IMR-90 (cell line): ENCODE measurements at regions not wholly inside any gene's neighbourhood (a gene's known extent, or its start where the extent isn't known, plus 50 kb on each side); places are given as distances from the start of the nearest gene placed in this dataset.

Experiments
- ATAC-seq: fragments of 200-7000 bp; cut with Tn5 transposase; 2 replicates; pipeline ENCODE4 v1.9.1; 2020; ENCODE audit warnings: low read depth, mild to moderate bottlenecking, moderate library complexity
- BruUV-seq: library from RNA; stranded (reverse); fragments of 400-500 nt; replicated peaks from 2 replicates; lab custom pipeline; 2021; lab: Mats Ljungman, UMichigan
- CTCF ChIA-PET: fragments of 300-600 bp; formaldehyde crosslinking; extraction: SDS; loops from one replicate; lab custom pipeline; 2021; ENCODE audit warnings: antibody characterized with exemption; lab: Yijun Ruan, JAX
- POLR2A ChIA-PET: fragments of 300-600 bp; sonication (Branson Sonifier 250); formaldehyde crosslinking; loops from one replicate; lab custom pipeline; 2022; ENCODE audit warnings: antibody characterized with exemption; ENCODE audit not compliant: unreplicated experiment; lab: Charles Lee
- DNase-seq: peaks from one replicate; pipeline ENCODE4 v3.0.0; 2013
- H2AFZ ChIP-seq: replicated peaks from 2 replicates; pipeline ENCODE3; 2013; ENCODE audit warnings: low read length, mild to moderate bottlenecking; ENCODE audit not compliant: poor library complexity
- H2AK5ac ChIP-seq: 2 replicates; pipeline ENCODE4 v1.6.1; 2013; ENCODE audit warnings: low read depth, low read length, inconsistent platforms
- H2AK9ac ChIP-seq: replicated peaks from 2 replicates; pipeline ENCODE3; 2013; ENCODE audit warnings: mild to moderate bottlenecking, low read depth, low read length, moderate library complexity; ENCODE audit not compliant: poor library complexity
- H2BK120ac ChIP-seq: 2 replicates; pipeline ENCODE4 v1.6.1; 2013; ENCODE audit warnings: low read depth, low read length, inconsistent platforms
- H2BK15ac ChIP-seq: 3 replicates; pipeline ENCODE4 v1.6.1; 2013; ENCODE audit warnings: low read depth, low read length, inconsistent platforms
- H2BK20ac ChIP-seq: 2 replicates; pipeline ENCODE4 v1.6.1; 2013; ENCODE audit warnings: low read depth, mild to moderate bottlenecking, inconsistent platforms, low read length, moderate library complexity
- H2BK5ac ChIP-seq: 2 replicates; pipeline ENCODE4 v1.6.1; 2013; ENCODE audit warnings: mild to moderate bottlenecking, low read depth, low read length, inconsistent platforms; ENCODE audit not compliant: poor library complexity, severe bottlenecking
- H3K14ac ChIP-seq: replicated peaks from 2 replicates; pipeline ENCODE4 v1.6.1; 2013; ENCODE audit warnings: low read depth, low read length, inconsistent platforms
- H3K18ac ChIP-seq: 2 replicates; pipeline ENCODE4 v1.6.1; 2013; ENCODE audit warnings: low read depth, low read length, control low read depth
- H3K23ac ChIP-seq: 2 replicates; pipeline ENCODE4 v1.6.1; 2013; ENCODE audit warnings: low read depth, low read length, inconsistent platforms
- H3K27ac ChIP-seq: 2 replicates; pipeline ENCODE4 v1.5.1; 2013; ENCODE audit warnings: mild to moderate bottlenecking, control low read depth, low read length; ENCODE audit not compliant: insufficient read depth
- H3K27me3 ChIP-seq: 2 replicates; pipeline ENCODE4 v1.6.1; 2013; ENCODE audit warnings: low read length; ENCODE audit not compliant: control insufficient read depth, insufficient read depth
- H3K36me3 ChIP-seq: 2 replicates; pipeline ENCODE4 v1.6.1; 2013; ENCODE audit warnings: low read length, mixed read lengths; ENCODE audit not compliant: control insufficient read depth, insufficient read depth
- H3K4ac ChIP-seq: 2 replicates; pipeline ENCODE4 v1.6.1; 2013; ENCODE audit warnings: low read depth, low read length, inconsistent platforms
- H3K4me1 ChIP-seq: 2 replicates; pipeline ENCODE4 v1.6.1; 2013; ENCODE audit warnings: low read length, mixed read lengths; ENCODE audit not compliant: control insufficient read depth, insufficient read depth
- H3K4me2 ChIP-seq: 2 replicates; pipeline ENCODE4 v1.6.1; 2013; ENCODE audit warnings: low read depth, mild to moderate bottlenecking, control low read depth, low read length, moderate library complexity
- H3K4me3 ChIP-seq: 2 replicates; pipeline ENCODE4 v1.5.1; 2013; ENCODE audit warnings: low read depth, mild to moderate bottlenecking, control low read depth, low read length, moderate library complexity; ENCODE audit not compliant: insufficient read depth
- H3K56ac ChIP-seq: 2 replicates; pipeline ENCODE4 v1.6.1; 2013; ENCODE audit warnings: low read length, inconsistent platforms; ENCODE audit not compliant: insufficient read depth; ENCODE audit errors: extremely low read depth
- H3K79me1 ChIP-seq, 2 experiments: 2 replicates each; pipeline ENCODE4 v1.6.1; 2013; ENCODE audit warnings: low read length in 2 of 2, inconsistent platforms in 1 of 2, low read depth in 1 of 2
- H3K9ac ChIP-seq: 2 replicates; pipeline ENCODE4 v1.6.1; 2013; ENCODE audit warnings: low read depth, low read length, control low read depth
- H3K9me1 ChIP-seq: 2 replicates; pipeline ENCODE4 v1.6.1; 2013; ENCODE audit warnings: low read length, inconsistent platforms; ENCODE audit not compliant: insufficient read depth
- H3K9me3 ChIP-seq: 2 replicates; pipeline ENCODE4 v1.6.1; 2013; ENCODE audit warnings: low read length; ENCODE audit not compliant: control insufficient read depth, insufficient read depth
- H4K20me1 ChIP-seq: 2 replicates; pipeline ENCODE4 v1.6.1; 2013; ENCODE audit warnings: low read length, inconsistent platforms; ENCODE audit not compliant: insufficient read depth
- H4K5ac ChIP-seq: 2 replicates; pipeline ENCODE4 v1.6.1; 2013; ENCODE audit warnings: mild to moderate bottlenecking, low read depth, low read length, control low read depth
- H4K8ac ChIP-seq, 2 experiments: 2 replicates each; pipeline ENCODE4 v1.6.1; 2013; ENCODE audit warnings: low read depth in 2 of 2, low read length in 2 of 2, control low read depth in 1 of 2, inconsistent platforms in 1 of 2
- H4K91ac ChIP-seq: 2 replicates; pipeline ENCODE4 v1.6.1; 2013; ENCODE audit warnings: low read depth, low read length, inconsistent platforms; ENCODE audit not compliant: insufficient read depth
- BHLHE40 ChIP-seq: fragments of 150-350 bp; IDR thresholded peaks from 2 replicates; pipeline ENCODE4 v1.6.1; 2016; ENCODE audit warnings: mild to moderate bottlenecking, low read depth, low read length
- CEBPB ChIP-seq: IDR thresholded peaks from 2 replicates; pipeline ENCODE4 v1.6.1; 2012; ENCODE audit warnings: low read depth, low read length, improper control_type of control experiment
- CHD1 ChIP-seq: IDR thresholded peaks from 2 replicates; pipeline ENCODE4 v1.6.1; 2012; ENCODE audit warnings: low read depth, low read length, improper control_type of control experiment
- CTCF ChIP-seq: conservative IDR thresholded peaks from 2 replicates; pipeline ENCODE4 v1.5.1; 2012; ENCODE audit warnings: mild to moderate bottlenecking, low read depth, low read length, improper control_type of control experiment
- FOS ChIP-seq: fragments of 150-350 bp; IDR thresholded peaks from 2 replicates; pipeline ENCODE4 v1.6.1; 2016; ENCODE audit warnings: low read depth, low read length
- MAFK ChIP-seq: IDR thresholded peaks from 2 replicates; pipeline ENCODE4 v1.6.1; 2012; ENCODE audit warnings: low read depth, low read length, improper control_type of control experiment
- MAZ ChIP-seq: IDR thresholded peaks from 2 replicates; pipeline ENCODE4 v1.6.1; 2012; ENCODE audit warnings: low read depth, mild to moderate bottlenecking, low read length, improper control_type of control experiment, moderate library complexity, borderline replicate concordance
- MXI1 ChIP-seq: IDR thresholded peaks from 2 replicates; pipeline ENCODE4 v1.6.1; 2012; ENCODE audit warnings: low read depth, mild to moderate bottlenecking, low read length, moderate library complexity, borderline replicate concordance
- NFE2L2 ChIP-seq: fragments of 150-350 bp; IDR thresholded peaks from 2 replicates; pipeline ENCODE4 v1.6.1; 2016; ENCODE audit warnings: low read depth, mild to moderate bottlenecking, low read length
- RAD21 ChIP-seq: IDR thresholded peaks from 2 replicates; pipeline ENCODE4 v1.6.1; 2012; ENCODE audit warnings: low read length, improper control_type of control experiment
- RCOR1 ChIP-seq: IDR thresholded peaks from 2 replicates; pipeline ENCODE4 v1.6.1; 2012; ENCODE audit warnings: mild to moderate bottlenecking, low read length, improper control_type of control experiment; ENCODE audit not compliant: insufficient replicate concordance
- RFX5 ChIP-seq: IDR thresholded peaks from 2 replicates; pipeline ENCODE4 v1.8.0; 2012; ENCODE audit warnings: low read depth, mild to moderate bottlenecking, low read length, moderate library complexity
- SMC3 ChIP-seq: fragments of 150-350 bp; IDR thresholded peaks from 2 replicates; pipeline ENCODE4 v1.6.1; 2016; ENCODE audit warnings: low read depth, mild to moderate bottlenecking, antibody characterized with exemption, low read length, moderate library complexity
- dilution Hi-C: fragments of 300-500 bp; cut with HindIII; formaldehyde crosslinking; loops from one replicate; pipeline ENCODE4 v1.14.3; 2018; ENCODE audit warnings: low sequenced_read_pairs; ENCODE audit not compliant: unreplicated experiment
- in situ Hi-C: fragments of 300-500 bp; cut with MboI; formaldehyde crosslinking; loops from 3 replicates; pipeline ENCODE4 v1.14.3; 2019; ENCODE audit warnings: low sequenced_read_pairs, inconsistent platforms, mixed read lengths
- intact Hi-C: fragments of 100-400 bp; cut with micrococcal nuclease; formaldehyde crosslinking; loops from 2 replicates; pipeline ENCODE4 v1.10.0; 2022
- TF ChIP-seq, protein P1 (sequence below): fragments of 150-350 bp; IDR thresholded peaks from 2 replicates; pipeline ENCODE4 v1.6.1; 2016; ENCODE audit warnings: low read depth, mild to moderate bottlenecking, low read length, moderate library complexity, borderline replicate concordance

- Histone ChIP-seq H4K8ac (no peak overlapping the region), H3K27ac (no peak overlapping the region), H3K4me3 (no peak overlapping the region), H4K5ac (no peak overlapping the region), H3K14ac (no peak overlapping the region), H3K9me1 (no peaks in the 10 kb centered on the region), H3K79me1 (no peaks in the 10 kb centered on the region), H2AK9ac (no peak overlapping the region), H2BK120ac (no peak overlapping the region), H3K4me2 (no peak overlapping the region), H2BK5ac (no peak overlapping the region), H3K4ac (no peak overlapping the region), H3K18ac (no peak overlapping the region), H3K27me3 (no peaks in the 10 kb centered on the region), H2BK15ac (no peak overlapping the region), H3K9ac (no peak overlapping the region), H3K9me3 (no peaks in the 10 kb centered on the region), H3K36me3 (no peaks in the 10 kb centered on the region), H2BK20ac (no peak overlapping the region), H4K91ac (no peak overlapping the region), H2AFZ (no peak overlapping the region), H2AK5ac (no peak overlapping the region), H3K23ac (no peak overlapping the region), H3K4me1 (no peaks in the 10 kb centered on the region), H3K56ac (no peak overlapping the region), H4K20me1 (no peaks in the 10 kb centered on the region)
- TF ChIP-seq FOS (no peak), RFX5 (no peak), NFE2L2 (no peak), MAZ (no peak), MXI1 (no peak), MAFK (no peak), RAD21 (no peak), BHLHE40 (no peak), RCOR1 (no peak), SMC3 (no peak), CTCF (no peak), CHD1 (no peak), CEBPB (no peak)
- TF ChIP-seq, protein P1, sequence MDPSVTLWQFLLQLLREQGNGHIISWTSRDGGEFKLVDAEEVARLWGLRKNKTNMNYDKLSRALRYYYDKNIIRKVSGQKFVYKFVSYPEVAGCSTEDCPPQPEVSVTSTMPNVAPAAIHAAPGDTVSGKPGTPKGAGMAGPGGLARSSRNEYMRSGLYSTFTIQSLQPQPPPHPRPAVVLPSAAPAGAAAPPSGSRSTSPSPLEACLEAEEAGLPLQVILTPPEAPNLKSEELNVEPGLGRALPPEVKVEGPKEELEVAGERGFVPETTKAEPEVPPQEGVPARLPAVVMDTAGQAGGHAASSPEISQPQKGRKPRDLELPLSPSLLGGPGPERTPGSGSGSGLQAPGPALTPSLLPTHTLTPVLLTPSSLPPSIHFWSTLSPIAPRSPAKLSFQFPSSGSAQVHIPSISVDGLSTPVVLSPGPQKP = no peak
- CTCF ChIA-PET = no interaction called here
- intact Hi-C loops (no loop called here), in situ Hi-C loops (no loop called here), dilution Hi-C loops (no loop called here)
- ATAC-seq (no peak), DNase-seq (no peak)
- POLR2A ChIA-PET = no interaction called here
- no TSS peak for BruUV-seq
Measured at GRCh38 chr4:29307256-29307655, 1412.9 kb upstream of the PCDH7 start.
